BJ (cell line): ENCODE measurements at regions not wholly inside any gene's neighbourhood (a gene's known extent, or its start where the extent isn't known, plus 50 kb on each side); places are given as distances from the start of the nearest gene placed in this dataset.
"Not testable (repeated sequence)": the region's sequence is repeated elsewhere in the genome, so short reads cannot be mapped to it uniquely, and the experiment has no call there.

ENCODE experiments used
- CTCF ChIA-PET: fragments of 350-600 bp; formaldehyde crosslinking; extraction: SDS; loops from one replicate; lab custom pipeline; 2021; ENCODE audit warnings: antibody characterized with exemption, inconsistent platforms; lab: Yijun Ruan, JAX
- POLR2A ChIA-PET: fragments of 300-600 bp; sonication (Branson Sonifier 250); formaldehyde crosslinking; extraction: SDS; loops from one replicate; lab custom pipeline; 2021; ENCODE audit warnings: antibody characterized with exemption; lab: Charles Lee
- DNase-seq: peaks from one replicate; pipeline ENCODE4 v3.0.0-alpha.2; 2011; ENCODE audit warnings: low read depth
- H3K27me3 ChIP-seq: 2 replicates; pipeline ENCODE4 v1.6.0; 2011; ENCODE audit warnings: low read length; ENCODE audit not compliant: control insufficient read depth, insufficient read depth
- H3K36me3 ChIP-seq: 2 replicates; pipeline ENCODE4 v1.5.1; 2011; ENCODE audit warnings: low read length; ENCODE audit not compliant: control insufficient read depth, insufficient read depth
- H3K4me3 ChIP-seq: 2 replicates; pipeline ENCODE4 v1.5.1; 2011; ENCODE audit warnings: low read depth, mild to moderate bottlenecking, control low read depth, low read length
- TF ChIP-seq, protein P1 (sequence below): IDR thresholded peaks from 2 replicates; pipeline ENCODE4 v1.5.1; 2011; ENCODE audit warnings: low read depth, mild to moderate bottlenecking, control low read depth, inconsistent platforms, low read length, moderate library complexity; ENCODE audit not compliant: insufficient read depth

DNA sequence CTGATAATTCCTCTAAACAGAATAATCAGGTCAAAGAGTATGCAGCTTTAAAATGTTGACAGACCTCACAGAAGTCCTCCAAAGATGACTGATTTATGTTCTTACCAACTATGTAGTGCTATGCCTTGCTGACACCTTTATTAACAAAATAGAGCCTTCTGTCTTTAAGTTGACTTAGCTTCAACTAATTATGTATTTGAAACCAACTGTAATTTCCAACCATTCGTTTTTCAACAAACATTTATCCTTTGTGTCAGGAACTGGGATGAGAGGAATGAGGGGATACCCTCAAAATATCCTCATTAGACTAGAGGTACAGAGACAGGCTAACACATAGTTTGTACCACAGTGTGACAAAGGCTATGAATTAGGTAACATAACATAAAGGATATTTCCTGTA lies 186.2 kb upstream of the ZNF217 start:
- Histone ChIP-seq H3K36me3 (no peaks in the 10 kb centered on the region), H3K27me3 (no peaks in the 10 kb centered on the region), H3K4me3 (no peak overlapping the region)
- TF ChIP-seq, protein P1, sequence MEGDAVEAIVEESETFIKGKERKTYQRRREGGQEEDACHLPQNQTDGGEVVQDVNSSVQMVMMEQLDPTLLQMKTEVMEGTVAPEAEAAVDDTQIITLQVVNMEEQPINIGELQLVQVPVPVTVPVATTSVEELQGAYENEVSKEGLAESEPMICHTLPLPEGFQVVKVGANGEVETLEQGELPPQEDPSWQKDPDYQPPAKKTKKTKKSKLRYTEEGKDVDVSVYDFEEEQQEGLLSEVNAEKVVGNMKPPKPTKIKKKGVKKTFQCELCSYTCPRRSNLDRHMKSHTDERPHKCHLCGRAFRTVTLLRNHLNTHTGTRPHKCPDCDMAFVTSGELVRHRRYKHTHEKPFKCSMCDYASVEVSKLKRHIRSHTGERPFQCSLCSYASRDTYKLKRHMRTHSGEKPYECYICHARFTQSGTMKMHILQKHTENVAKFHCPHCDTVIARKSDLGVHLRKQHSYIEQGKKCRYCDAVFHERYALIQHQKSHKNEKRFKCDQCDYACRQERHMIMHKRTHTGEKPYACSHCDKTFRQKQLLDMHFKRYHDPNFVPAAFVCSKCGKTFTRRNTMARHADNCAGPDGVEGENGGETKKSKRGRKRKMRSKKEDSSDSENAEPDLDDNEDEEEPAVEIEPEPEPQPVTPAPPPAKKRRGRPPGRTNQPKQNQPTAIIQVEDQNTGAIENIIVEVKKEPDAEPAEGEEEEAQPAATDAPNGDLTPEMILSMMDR, result no peak
- no peak for DNase-seq
- POLR2A ChIA-PET, result no interaction called here
- CTCF ChIA-PET, result interaction anchor here (0.6 to 0.9 kb wide), 2 partner anchors 28 to 135 kb away, joined by 4 to 6 read pairs; no protein-coding TSS in a partner anchor

DNA sequence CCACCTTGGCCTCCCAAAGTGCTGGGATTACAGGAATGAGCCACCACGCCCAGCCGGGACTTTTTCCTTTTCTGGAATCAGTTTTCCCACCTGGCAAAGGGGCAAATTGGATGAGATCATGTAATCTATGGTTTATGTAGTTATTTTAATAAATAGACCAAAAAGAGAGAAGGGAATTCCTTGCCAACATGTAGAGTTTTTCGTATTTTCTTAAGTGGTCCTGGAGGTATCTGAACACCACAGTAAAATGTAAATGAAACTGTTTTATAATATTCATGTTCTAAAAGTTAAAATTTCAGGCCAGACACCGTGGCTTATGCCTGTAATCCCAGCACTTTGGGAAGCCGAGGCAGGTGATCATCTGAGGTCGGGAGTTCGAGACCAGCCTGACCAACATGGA lies 185.1 kb upstream of the ZNF217 start:
- no peaks in the 10 kb centered on the region for H3K36me3 ChIP-seq
- TF ChIP-seq, protein P1, result no peak
- ChIA-PET CTCF (no interaction called here), POLR2A (no interaction called here)
- H3K4me3 ChIP-seq, result no peak overlapping the region
- no peak for DNase-seq
- no peaks in the 10 kb centered on the region for H3K27me3 ChIP-seq

DNA sequence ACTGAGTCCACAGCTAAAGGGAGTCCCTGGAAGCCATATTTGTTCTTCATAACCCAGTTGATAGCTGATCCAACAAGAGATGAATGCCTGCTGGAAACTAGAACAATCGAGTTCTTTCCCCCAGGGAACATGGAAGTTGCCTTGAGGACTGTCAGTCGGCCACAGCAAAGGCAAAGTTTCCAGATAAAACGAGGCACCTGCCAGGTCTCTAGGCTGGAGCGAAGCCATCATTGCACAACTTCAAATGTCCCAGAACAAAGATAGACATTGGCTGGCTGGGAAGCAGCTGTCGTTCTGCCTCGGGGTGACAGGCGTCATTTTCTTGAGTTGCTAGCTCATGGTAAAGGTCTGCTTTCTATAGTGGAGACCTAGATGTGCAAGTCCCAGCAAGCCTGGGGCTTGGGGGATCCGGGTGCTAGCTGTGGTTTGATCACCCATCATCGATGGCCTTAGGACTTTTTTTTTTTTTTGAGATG lies 184.4 kb upstream of the ZNF217 start:
- no peak overlapping the region for H3K4me3 ChIP-seq
- DNase-seq, result no peak
- TF ChIP-seq, protein P1, result no peak
- POLR2A ChIA-PET, result no interaction called here
- CTCF ChIA-PET, result no interaction called here
- H3K27me3 ChIP-seq, result no peaks in the 10 kb centered on the region
- no peaks in the 10 kb centered on the region for H3K36me3 ChIP-seq

DNA sequence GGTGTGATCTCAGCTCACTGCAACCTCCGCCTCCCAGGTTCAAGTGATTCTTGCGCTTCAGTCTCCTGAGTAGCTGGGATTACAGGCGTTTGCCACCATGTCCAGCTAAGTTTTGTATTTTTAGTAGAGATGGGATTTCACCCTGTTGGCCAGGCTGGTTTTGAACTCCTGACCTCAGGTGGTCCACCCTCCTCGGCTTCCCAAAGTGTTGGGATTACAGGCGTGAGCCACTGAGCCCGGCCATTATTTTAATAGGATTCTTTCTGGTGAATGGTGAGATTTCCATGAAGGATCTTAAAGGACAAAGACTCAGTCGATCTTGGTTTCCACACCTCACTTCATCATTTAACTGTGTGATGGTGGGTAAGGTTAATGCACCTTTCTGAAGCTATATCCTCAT lies 183.8 kb upstream of the ZNF217 start:
- H3K4me3 ChIP-seq, CTCF ChIA-PET, H3K27me3 ChIP-seq, DNase-seq, H3K36me3 ChIP-seq, POLR2A ChIA-PET: not testable (repeated sequence)

DNA sequence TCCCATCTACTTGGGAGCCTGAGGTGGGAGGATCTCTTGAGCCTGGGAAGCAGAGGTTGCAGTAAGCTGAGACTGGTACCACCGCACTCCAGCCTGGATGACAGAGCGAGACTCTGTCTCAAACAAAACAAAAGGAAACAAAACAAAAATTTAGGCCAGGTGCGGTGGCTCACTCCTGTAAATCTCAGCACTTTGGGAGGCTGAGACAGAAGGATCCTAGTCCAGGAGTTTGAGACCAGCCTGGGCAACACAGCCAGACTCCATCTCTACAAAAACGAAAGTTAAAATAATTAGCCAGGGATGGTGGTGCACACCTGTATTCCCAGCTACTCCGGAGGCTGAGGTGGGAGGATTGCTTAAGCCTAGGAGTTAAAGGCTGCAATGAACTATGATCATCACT lies 183.2 kb upstream of the ZNF217 start:
- CTCF ChIA-PET, result interaction anchor here (0.6 kb wide), 1 partner anchor 194 kb away, joined by 3 read pairs; no protein-coding TSS in a partner anchor
- POLR2A ChIA-PET, result no interaction called here
- TF ChIP-seq, protein P1, result no peak
- no peaks in the 10 kb centered on the region for H3K36me3 ChIP-seq
- H3K4me3 ChIP-seq, result no peak overlapping the region
- no peak for DNase-seq
- no peaks in the 10 kb centered on the region for H3K27me3 ChIP-seq

DNA sequence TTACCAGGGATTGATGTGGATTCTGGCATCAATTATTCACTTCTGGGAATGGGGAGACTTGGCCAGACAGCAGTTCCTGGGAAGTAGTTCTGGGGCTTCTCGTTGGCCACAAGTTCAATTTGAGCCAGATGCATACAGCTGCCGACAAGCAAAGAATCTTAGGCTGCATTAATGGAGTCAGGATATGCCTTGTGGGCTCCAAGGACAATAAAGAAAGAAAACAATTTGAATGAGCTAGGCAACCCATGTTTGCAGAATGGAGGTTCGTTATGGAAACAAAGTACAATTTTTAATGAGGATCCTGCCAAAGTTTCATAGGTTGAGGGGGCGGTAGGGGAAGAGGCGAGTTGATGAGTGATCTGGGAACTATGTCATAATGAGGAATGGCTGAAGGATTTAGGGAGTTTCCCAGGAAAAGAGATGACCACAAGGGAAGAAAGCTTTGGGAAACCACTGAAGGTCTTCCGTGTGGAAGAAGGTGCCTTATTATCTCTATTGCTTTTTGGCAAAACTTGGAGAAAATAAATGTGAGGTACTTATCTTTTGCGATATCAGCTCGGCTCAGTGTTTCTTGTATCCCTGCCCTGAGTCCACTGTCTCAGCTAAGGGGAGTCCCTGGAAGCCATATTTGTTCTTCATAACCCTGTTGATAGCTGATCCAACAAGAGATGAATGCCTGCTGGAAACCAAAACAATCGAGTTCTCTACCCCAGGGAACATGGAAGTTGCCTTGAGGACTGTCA lies 181.0 kb upstream of the ZNF217 start:
- TF ChIP-seq, protein P1, result no peak
- peak; percentile 96 for DNase-seq
- Histone ChIP-seq H3K27me3 (no peaks in the 10 kb centered on the region), H3K4me3 (no peak overlapping the region), H3K36me3 (no peaks in the 10 kb centered on the region)
- ChIA-PET CTCF (interaction anchor here (0.8 to 3.5 kb wide), 4 partner anchors 142 to 165 kb away, joined by 3 to 16 read pairs (median 4); no protein-coding TSS in a partner anchor), POLR2A (no interaction called here)
